PC-3 (cell line): ENCODE measurements at regions not wholly inside any gene's neighbourhood (a gene's known extent, or its start where the extent isn't known, plus 50 kb on each side); places are given as distances from the start of the nearest gene placed in this dataset.

Experiments used
- ATAC-seq: fragments of 200-7000 bp; cut with Tn5 transposase; 2 replicates; pipeline ENCODE4 v1.9.1; 2020; ENCODE audit warnings: mild to moderate bottlenecking, moderate library complexity
- BruUV-seq: library from RNA; stranded (reverse); fragments of 400-500 nt; replicated peaks from 2 replicates; lab custom pipeline; 2021; lab: Mats Ljungman, UMichigan
- CTCF ChIA-PET: fragments of 300-600 bp; sonication (Branson Sonifier 250); formaldehyde crosslinking; loops from one replicate; lab custom pipeline; 2022; ENCODE audit warnings: antibody characterized with exemption; lab: Charles Lee
- POLR2A ChIA-PET: fragments of 300-600 bp; sonication (Branson Sonifier 250); formaldehyde crosslinking; loops from one replicate; lab custom pipeline; 2022; ENCODE audit warnings: antibody characterized with exemption; ENCODE audit not compliant: unreplicated experiment; lab: Charles Lee
- DNase-seq: peaks from one replicate; pipeline ENCODE4 v3.0.0-alpha.2; 2015
- H2AFZ ChIP-seq: fragments of 300-600 bp; sonication (generic); 2 replicates; pipeline ENCODE4 v1.6.0; 2016; ENCODE audit warnings: antibody characterized with exemption, low read length
- H3F3A ChIP-seq: fragments of 300-600 bp; sonication (generic); one replicate; pipeline ENCODE4 v1.6.0; 2017; ENCODE audit warnings: antibody characterized with exemption, low read length, control low read depth, mild to moderate bottlenecking; ENCODE audit not compliant: unreplicated experiment
- H3K27ac ChIP-seq: fragments of 300-600 bp; sonication (generic); 2 replicates; pipeline ENCODE4 v1.5.1; 2016; ENCODE audit warnings: mild to moderate bottlenecking, low read length
- H3K27me3 ChIP-seq: fragments of 300-600 bp; sonication (generic); 2 replicates; pipeline ENCODE4 v1.6.1; 2016; ENCODE audit warnings: low read length, mixed read lengths
- H3K36me3 ChIP-seq: fragments of 300-600 bp; sonication (generic); 2 replicates; pipeline ENCODE4 v1.6.1; 2016; ENCODE audit warnings: low read depth, mixed run types, low read length, mixed read lengths
- H3K4me1 ChIP-seq: fragments of 300-600 bp; sonication (generic); 2 replicates; pipeline ENCODE4 v1.5.1; 2016; ENCODE audit warnings: low read length; ENCODE audit not compliant: insufficient read depth
- H3K4me2 ChIP-seq: fragments of 300-600 bp; sonication (generic); 2 replicates; pipeline ENCODE4 v1.6.0; 2016; ENCODE audit warnings: low read length
- H3K4me3 ChIP-seq: fragments of 300-600 bp; sonication (generic); 2 replicates; pipeline ENCODE4 v1.5.1; 2016; ENCODE audit warnings: mild to moderate bottlenecking, low read length, mixed read lengths
- H3K79me2 ChIP-seq: fragments of 300-600 bp; sonication (generic); 2 replicates; pipeline ENCODE4 v1.6.1; 2017; ENCODE audit warnings: low read length, mixed read lengths
- H3K9ac ChIP-seq: fragments of 300-600 bp; sonication (generic); 2 replicates; pipeline ENCODE4 v1.6.0; 2016; ENCODE audit warnings: mild to moderate bottlenecking, low read length
- H3K9me2 ChIP-seq: fragments of 300-600 bp; sonication (generic); replicated peaks from 2 replicates; pipeline ENCODE4 v1.6.1; 2016; ENCODE audit warnings: mixed run types, low read length, mixed read lengths
- H3K9me3 ChIP-seq: fragments of 300-600 bp; sonication (generic); 2 replicates; pipeline ENCODE4 v1.6.1; 2016; ENCODE audit warnings: low read length, mixed read lengths
- H4K20me1 ChIP-seq: fragments of 300-600 bp; sonication (generic); 2 replicates; pipeline ENCODE4 v1.6.1; 2016; ENCODE audit warnings: low read length, mixed read lengths
- CTCF ChIP-seq: fragments of 300-600 bp; sonication (generic); conservative IDR thresholded peaks from 2 replicates; pipeline ENCODE4 v1.5.1; 2017; ENCODE audit warnings: antibody characterized with exemption, low read depth, mild to moderate bottlenecking, low read length
- EZH2 ChIP-seq: fragments of 300-600 bp; sonication (generic); IDR thresholded peaks from one replicate; pipeline ENCODE4 v1.6.1; 2017; ENCODE audit warnings: antibody characterized with exemption, mild to moderate bottlenecking, low read length; ENCODE audit not compliant: unreplicated experiment
- EZH2phosphoT487 ChIP-seq: fragments of 300-600 bp; sonication (generic); IDR thresholded peaks from 2 replicates; pipeline ENCODE4 v1.6.1; 2018; ENCODE audit warnings: mild to moderate bottlenecking, antibody characterized with exemption, low read length, borderline replicate concordance
- intact Hi-C: fragments of 100-400 bp; cut with micrococcal nuclease; formaldehyde crosslinking; loops from 2 replicates; pipeline ENCODE4 v1.9.0; 2023

- no peaks in the 10 kb centered on the region for H4K20me1 ChIP-seq
- no peak overlapping the region for H3K4me3 ChIP-seq
- ATAC-seq (no peak), DNase-seq (no peak)
- H3K36me3 ChIP-seq, result no peaks in the 10 kb centered on the region
- ChIA-PET CTCF (no interaction called here), POLR2A (no interaction called here)
- no peaks in the 10 kb centered on the region for H3K79me2 ChIP-seq
- no peak overlapping the region for H3K4me2 ChIP-seq
- no peak overlapping the region for H2AFZ ChIP-seq
- TF ChIP-seq EZH2, result no peak
- no peak for TF ChIP-seq CTCF
- TF ChIP-seq EZH2phosphoT487, result no peak
- H3K9me3 ChIP-seq, result no peaks in the 10 kb centered on the region
- no TSS peak for BruUV-seq
- H3K27me3 ChIP-seq, result no peaks in the 10 kb centered on the region
- H3K9me2 ChIP-seq, result no peaks in the 10 kb centered on the region
- H3K4me1 ChIP-seq, result no peaks in the 10 kb centered on the region
- H3F3A ChIP-seq, result no peaks in the 10 kb centered on the region
- intact Hi-C loops, result no loop called here
- no peak overlapping the region for H3K9ac ChIP-seq
- H3K27ac ChIP-seq, result no peak overlapping the region
Observed at GRCh38 chr13:34422956-34423355, 519.1 kb upstream of the NBEA start.

- BruUV-seq, result no TSS peak
Observed at GRCh38 chr13:34425327-34425949, 516.6 kb upstream of the NBEA start.

More at GRCh38 chr13:34425327-34425949, 516.6 kb upstream of the NBEA start:
- Histone ChIP-seq H3K4me1 (no peaks in the 10 kb centered on the region), H2AFZ (no peak overlapping the region), H3K9me3 (no peaks in the 10 kb centered on the region), H3K9ac (no peak overlapping the region), H3K4me2 (no peak overlapping the region), H3K4me3 (no peak overlapping the region), H3F3A (no peaks in the 10 kb centered on the region), H3K27ac (no peak overlapping the region), H3K36me3 (no peaks in the 10 kb centered on the region), H3K9me2 (no peaks in the 10 kb centered on the region), H3K79me2 (no peaks in the 10 kb centered on the region), H4K20me1 (no peaks in the 10 kb centered on the region), H3K27me3 (no peaks in the 10 kb centered on the region)
- DNase-seq (no peak), ATAC-seq (no peak)
- TF ChIP-seq CTCF (no peak), EZH2 (no peak), EZH2phosphoT487 (no peak)
- intact Hi-C loops, result no loop called here
- CTCF ChIA-PET, result no interaction called here
- POLR2A ChIA-PET, result no interaction called here
